K562 (cell line): ENCODE measurements at regions not wholly inside any gene's neighbourhood (a gene's known extent, or its start where the extent isn't known, plus 50 kb on each side); places are given as distances from the start of the nearest gene placed in this dataset.

Experiments used
- ATAC-seq: fragments of 200-7000 bp; cut with Tn5 transposase; 3 replicates; pipeline ENCODE4 v1.9.1; 2020; ENCODE audit warnings: moderate library complexity
- BruUV-seq: library from RNA; stranded (reverse); fragments of 400-500 nt; replicated peaks from 2 replicates; lab custom pipeline; 2021; lab: Mats Ljungman, UMichigan
- CTCF ChIA-PET: fragments of 300-600 bp; formaldehyde crosslinking; extraction: SDS; loops from one replicate; lab custom pipeline; 2021; ENCODE audit warnings: low intra/inter-chr PET ratio; lab: Yijun Ruan, JAX
- POLR2A ChIA-PET: fragments of 300-600, 350-650 bp; sonication (Branson Sonifier 250); formaldehyde crosslinking; extraction: SDS; loops from one replicate; lab custom pipeline; 2021; ENCODE audit warnings: antibody characterized with exemption, inconsistent platforms; lab: Yijun Ruan, JAX
- DNase-seq, 4 experiments: peaks; one replicate each; pipeline versions ENCODE4 v3.0.0 to v3.0.0-alpha.2; 2011 to 2018; ENCODE audit warnings: low spot score in 3 of 4, mixed read lengths in 3 of 4; ENCODE audit errors: extremely low read depth in 1 of 4
- FAIRE-seq: peaks from 2 replicates; lab custom pipeline; 2011; peaks lifted over from hg19 to GRCh38; lab: Jason Lieb, UNC
- H2AFZ ChIP-seq: 2 replicates; pipeline ENCODE4 v1.6.0; 2011; ENCODE audit warnings: low read depth, low read length, control low read depth, inconsistent platforms
- H3K27ac ChIP-seq: fragments of 200-600 bp; 3 replicates; pipeline ENCODE4 v1.8.0; 2011; ENCODE audit warnings: low read depth, mild to moderate bottlenecking, control low read depth, inconsistent platforms, low read length, moderate library complexity, mixed read lengths; ENCODE audit errors: extremely low read depth
- H3K27me3 ChIP-seq, 2 experiments: fragments of 300-600 bp in 1 of 2; 2 replicates in 1 of 2; 3 replicates in 1 of 2; pipeline versions ENCODE4 v1.6.0 to v1.8.0; 2011; ENCODE audit warnings: inconsistent platforms in 2 of 2, low read length in 2 of 2, mild to moderate bottlenecking in 1 of 2, mixed read lengths in 1 of 2, moderate library complexity in 1 of 2; ENCODE audit not compliant: control insufficient read depth in 2 of 2, insufficient read depth in 2 of 2
- H3K36me3 ChIP-seq: fragments of 300-600 bp; 3 replicates; pipeline ENCODE4 v1.8.0; 2011; ENCODE audit warnings: mild to moderate bottlenecking, low read length, inconsistent platforms; ENCODE audit not compliant: control insufficient read depth, insufficient read depth
- H3K4me1 ChIP-seq, 2 experiments: fragments of 200-600 bp in 1 of 2; replicated peaks in 1 of 2; 2 replicates in 1 of 2; 3 replicates in 1 of 2; pipeline versions ENCODE4 v1.5.1 to v1.8.0; 2011; ENCODE audit warnings: inconsistent platforms in 2 of 2, low read length in 2 of 2, mild to moderate bottlenecking in 1 of 2, mixed read lengths in 1 of 2, moderate library complexity in 1 of 2; ENCODE audit not compliant: control insufficient read depth in 2 of 2, insufficient read depth in 2 of 2
- H3K4me2 ChIP-seq: 2 replicates; pipeline ENCODE4 v1.6.1; 2011; ENCODE audit warnings: low read length, control low read depth, inconsistent platforms, mixed read lengths; ENCODE audit not compliant: insufficient read depth
- H3K4me3 ChIP-seq: fragments of 200-600 bp; sonication (generic), shearing (Covaris generic); 2 replicates; pipeline ENCODE4 v1.5.1; 2016; ENCODE audit warnings: control low read depth, inconsistent platforms
- H3K79me2 ChIP-seq: fragments of 200-600 bp; 3 replicates; pipeline ENCODE4 v1.8.0; 2011; ENCODE audit warnings: low read length, inconsistent platforms; ENCODE audit not compliant: control insufficient read depth, insufficient read depth
- H3K9ac ChIP-seq, 2 experiments: 2 replicates each; pipeline versions ENCODE4 v1.6.0 to v1.6.1; 2011; ENCODE audit warnings: low read depth in 2 of 2, low read length in 2 of 2, control low read depth in 1 of 2, inconsistent platforms in 1 of 2, mild to moderate bottlenecking in 1 of 2, mixed read lengths in 1 of 2; ENCODE audit not compliant: insufficient read depth in 1 of 2
- H3K9me1 ChIP-seq: one replicate; pipeline ENCODE4 v1.6.0; 2011; ENCODE audit warnings: inconsistent platforms, mild to moderate bottlenecking, low read length, moderate library complexity; ENCODE audit not compliant: control insufficient read depth, insufficient read depth
- H3K9me3 ChIP-seq: replicated peaks from 2 replicates; pipeline ENCODE4 v1.5.1; 2011; ENCODE audit warnings: low read depth, low read length, inconsistent platforms; ENCODE audit not compliant: control insufficient read depth, insufficient read depth
- H4K20me1 ChIP-seq: replicated peaks from 2 replicates; pipeline ENCODE4 v1.6.1; 2011; ENCODE audit warnings: low read length, inconsistent platforms, mixed read lengths; ENCODE audit not compliant: control insufficient read depth, insufficient read depth
- BHLHE40 ChIP-seq: IDR thresholded peaks from 2 replicates; pipeline ENCODE4 v1.6.1; 2011; ENCODE audit warnings: low read length, improper control_type of control experiment
- CTBP1 ChIP-seq: fragments of 450-650 bp; IDR thresholded peaks from 2 replicates; pipeline ENCODE4 v1.6.1; 2016; ENCODE audit warnings: borderline replicate concordance
- ELF1 ChIP-seq: fragments of 200-800 bp; sonication (Bioruptor generic); IDR thresholded peaks from 2 replicates; pipeline ENCODE4 v1.6.1; 2016; ENCODE audit warnings: missing genetic modification characterization, missing compliant biosample characterization
- FOXA3 ChIP-seq, 2 experiments: fragments of 450-650 bp in 1 of 2; sonication (generic) in 1 of 2; formaldehyde crosslinking; IDR thresholded peaks in 1 of 2; conservative IDR thresholded peaks in 1 of 2; 2 replicates each; pipeline versions ENCODE4 v1.4.0 to v1.8.0; 2020 to 2022; ENCODE audit warnings: mild to moderate bottlenecking in 2 of 2, missing genetic modification reagents in 1 of 2
- FOXP1 ChIP-seq: sonication (generic); formaldehyde crosslinking; IDR thresholded peaks from 2 replicates; pipeline ENCODE4 v1.8.0; 2022; ENCODE audit warnings: mild to moderate bottlenecking, missing genetic modification reagents
- HSF4 ChIP-seq: fragments of 250-450 bp; sonication (Bioruptor Pico); IDR thresholded peaks from 2 replicates; pipeline ENCODE4 v2.1.2; 2022; ENCODE audit warnings: mild to moderate bottlenecking, moderate library complexity, borderline replicate concordance
- NKRF ChIP-seq: fragments of 450-650 bp; IDR thresholded peaks from 2 replicates; pipeline ENCODE4 v1.6.1; 2016; ENCODE audit warnings: borderline replicate concordance
- PHB2 ChIP-seq: fragments of 450-650 bp; IDR thresholded peaks from 2 replicates; pipeline ENCODE4 v1.6.1; 2017; ENCODE audit warnings: low read depth
- POLR2AphosphoS5 ChIP-seq: IDR thresholded peaks from 2 replicates; pipeline ENCODE4 v1.6.1; 2011; ENCODE audit warnings: mild to moderate bottlenecking, low read depth, low read length, moderate library complexity; ENCODE audit not compliant: control insufficient read depth, insufficient read depth
- RAD51 ChIP-seq: fragments of 450-650 bp; IDR thresholded peaks from 2 replicates; pipeline ENCODE4 v1.7.1; 2016; ENCODE audit warnings: low read depth, mild to moderate bottlenecking, borderline replicate concordance
- RFX7 ChIP-seq: fragments of 250-450 bp; sonication (Bioruptor Pico); IDR thresholded peaks from 2 replicates; pipeline ENCODE4 v1.5.1; 2021; ENCODE audit warnings: mild to moderate bottlenecking
- TCF7 ChIP-seq: sonication (generic); IDR thresholded peaks from 2 replicates; pipeline ENCODE4 v1.6.1; 2016; ENCODE audit warnings: antibody characterized with exemption, borderline replicate concordance
- TEAD1 ChIP-seq, 2 experiments: fragments of 450-650 bp in 1 of 2; sonication (generic) in 1 of 2; formaldehyde crosslinking; IDR thresholded peaks; 2 replicates each; pipeline versions ENCODE4 v1.4.0 to v1.8.0; 2020 to 2022; ENCODE audit warnings: mild to moderate bottlenecking in 2 of 2, missing genetic modification reagents in 1 of 2
- WGBS: fragments of 100-300 bp; shearing (Covaris generic); methylation state at CpG from one replicate; pipeline ENCODE4 v1.1.6; 2016; ENCODE audit warnings: low coverage, mixed read lengths; ENCODE audit not compliant: insufficient coverage; ENCODE audit errors: missing lambda C conversion rate; 5-methylcytosine and 5-hydroxymethylcytosine counted together
- in situ Hi-C: fragments of 300-500 bp; cut with MboI; formaldehyde crosslinking; loops from 4 replicates; pipeline ENCODE4 v1.15.0; 2018; ENCODE audit warnings: inconsistent platforms, mixed read lengths
- intact Hi-C: fragments of 100-400 bp; cut with micrococcal nuclease; formaldehyde crosslinking; loops from 2 replicates; pipeline ENCODE4 v1.14.2; 2022
- TF ChIP-seq, protein P1 (sequence below): sonication (generic); formaldehyde crosslinking; IDR thresholded peaks from 2 replicates; pipeline ENCODE4 v1.8.1; 2022; ENCODE audit warnings: missing genetic modification reagents

DNA sequence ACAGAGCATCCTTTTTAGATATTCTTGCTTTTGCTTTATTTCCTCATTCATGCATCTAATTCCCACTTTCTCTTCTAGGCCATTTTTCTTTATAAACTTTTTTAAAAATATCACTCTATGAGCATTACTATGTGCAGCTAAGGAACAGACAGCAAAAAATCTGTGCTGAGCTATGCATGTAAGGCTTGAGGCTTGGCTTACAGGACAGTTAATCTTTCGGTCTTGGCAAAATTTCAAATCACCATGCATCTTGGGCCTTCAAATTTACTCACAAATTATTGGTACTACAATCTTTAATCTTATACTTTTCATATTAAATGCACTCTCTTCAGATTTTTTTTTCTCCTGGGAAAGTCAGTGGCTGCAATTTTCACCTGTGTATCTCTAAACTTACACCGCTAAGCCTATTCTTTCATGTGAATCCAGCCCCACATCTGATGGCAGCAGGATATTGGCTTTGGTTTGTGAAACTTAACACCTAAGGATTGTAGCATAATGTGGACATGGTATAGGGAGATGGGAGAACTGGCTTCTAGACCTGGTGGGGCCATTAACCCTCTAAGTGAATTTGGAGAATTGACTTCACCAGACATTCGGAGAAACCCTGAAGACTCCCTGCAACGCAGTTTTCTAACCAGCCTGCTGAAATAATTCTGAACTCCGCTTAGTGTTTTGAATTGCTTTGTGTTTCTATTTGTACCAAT lies 278.3 kb downstream of the SPRY1 start:
- POLR2A ChIA-PET = no interaction called here
- intact Hi-C loops (loop anchor here (10.0 kb wide), 1 partner anchor 590 kb away; no protein-coding TSS in a partner anchor), in situ Hi-C loops (no loop called here)
- no peak for DNase-seq
- no peak overlapping the region for H3K4me2 ChIP-seq
- no peak for ATAC-seq
- H3K27me3 ChIP-seq = no peaks in the 10 kb centered on the region
- no peak overlapping the region for H3K9ac ChIP-seq
- H4K20me1 ChIP-seq = no peaks in the 10 kb centered on the region
- no peaks in the 10 kb centered on the region for H3K79me2 ChIP-seq
- no peak overlapping the region for H3K27ac ChIP-seq
- H3K9me3 ChIP-seq = no peaks in the 10 kb centered on the region
- BruUV-seq = no TSS peak
- no peak overlapping the region for H2AFZ ChIP-seq
- CTCF ChIA-PET = no interaction called here
- FAIRE-seq = no peak
- H3K4me3 ChIP-seq = no peak overlapping the region
- no peaks in the 10 kb centered on the region for H3K4me1 ChIP-seq
- no peak for TF ChIP-seq CTBP1
- TF ChIP-seq, protein P1, sequence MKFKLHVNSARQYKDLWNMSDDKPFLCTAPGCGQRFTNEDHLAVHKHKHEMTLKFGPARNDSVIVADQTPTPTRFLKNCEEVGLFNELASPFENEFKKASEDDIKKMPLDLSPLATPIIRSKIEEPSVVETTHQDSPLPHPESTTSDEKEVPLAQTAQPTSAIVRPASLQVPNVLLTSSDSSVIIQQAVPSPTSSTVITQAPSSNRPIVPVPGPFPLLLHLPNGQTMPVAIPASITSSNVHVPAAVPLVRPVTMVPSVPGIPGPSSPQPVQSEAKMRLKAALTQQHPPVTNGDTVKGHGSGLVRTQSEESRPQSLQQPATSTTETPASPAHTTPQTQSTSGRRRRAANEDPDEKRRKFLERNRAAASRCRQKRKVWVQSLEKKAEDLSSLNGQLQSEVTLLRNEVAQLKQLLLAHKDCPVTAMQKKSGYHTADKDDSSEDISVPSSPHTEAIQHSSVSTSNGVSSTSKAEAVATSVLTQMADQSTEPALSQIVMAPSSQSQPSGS (CRISPR knock-in tag) = no peak
- TF ChIP-seq RFX7 (CRISPR knock-in tag) = no peak
- no peak for TF ChIP-seq BHLHE40
- TF ChIP-seq TCF7 = no peak
- no peak for TF ChIP-seq ELF1 (tag)
- TF ChIP-seq FOXA3 (CRISPR knock-in tag; conservative IDR thresholded peaks at IDR 0.05 in 1 of 2, IDR thresholded peaks at IDR 0.05 in 1 of 2) = no peak
- TF ChIP-seq TEAD1 (CRISPR knock-in tag; IDR thresholded peaks at IDR 0.05) = no peak
- no peak for TF ChIP-seq FOXP1 (CRISPR knock-in tag)
- no peak for TF ChIP-seq HSF4 (CRISPR knock-in tag)
- no peak for TF ChIP-seq NKRF
- TF ChIP-seq POLR2AphosphoS5 = no peak
- TF ChIP-seq RAD51 = no peak
- no peak for TF ChIP-seq PHB2
- no peaks in the 10 kb centered on the region for H3K9me1 ChIP-seq
- 4% methylated on average over 5 of the region's 5 CpGs for WGBS
- H3K36me3 ChIP-seq = no peaks in the 10 kb centered on the region
